ENCODE measurements at regions not wholly inside any gene's neighbourhood (a gene's known extent, or its start where the extent isn't known, plus 50 kb on each side); places are given as distances from the start of the nearest gene placed in this dataset.

DNA sequence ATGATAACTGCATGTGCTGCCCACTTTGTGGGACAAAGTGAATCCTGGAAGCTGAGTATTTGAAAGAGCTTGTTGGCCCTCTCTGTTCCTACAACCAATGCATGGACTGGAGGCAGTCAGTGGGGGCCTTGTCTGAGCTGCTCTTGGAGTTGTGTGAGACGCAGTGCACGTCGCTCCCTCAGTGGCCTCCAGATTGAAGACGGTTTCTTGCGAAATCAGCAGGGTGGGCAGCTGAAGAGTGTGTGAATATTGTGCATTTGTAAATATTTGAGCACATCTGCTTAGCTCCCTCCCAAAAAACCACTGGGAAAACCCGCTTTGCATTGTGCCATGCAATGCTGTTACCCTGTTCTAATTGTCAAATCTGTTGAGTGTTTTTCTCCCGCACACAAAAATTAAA, 782.8 kb downstream of the PLCL1 start:
- POLR2A ChIA-PET, result no interaction called here
- Histone ChIP-seq H3K36me3 (ENCODE audit: control insufficient read depth, insufficient read depth, low read length) (no peaks in the 10 kb centered on the region), H3K4me3 (ENCODE audit: low read depth, low read length) (no peak overlapping the region), H3K27me3 (ENCODE audit: control insufficient read depth, insufficient read depth, low read length) (no peaks in the 10 kb centered on the region)
- CTCF ChIA-PET, result no interaction called here
- TF ChIP-seq, protein P1, sequence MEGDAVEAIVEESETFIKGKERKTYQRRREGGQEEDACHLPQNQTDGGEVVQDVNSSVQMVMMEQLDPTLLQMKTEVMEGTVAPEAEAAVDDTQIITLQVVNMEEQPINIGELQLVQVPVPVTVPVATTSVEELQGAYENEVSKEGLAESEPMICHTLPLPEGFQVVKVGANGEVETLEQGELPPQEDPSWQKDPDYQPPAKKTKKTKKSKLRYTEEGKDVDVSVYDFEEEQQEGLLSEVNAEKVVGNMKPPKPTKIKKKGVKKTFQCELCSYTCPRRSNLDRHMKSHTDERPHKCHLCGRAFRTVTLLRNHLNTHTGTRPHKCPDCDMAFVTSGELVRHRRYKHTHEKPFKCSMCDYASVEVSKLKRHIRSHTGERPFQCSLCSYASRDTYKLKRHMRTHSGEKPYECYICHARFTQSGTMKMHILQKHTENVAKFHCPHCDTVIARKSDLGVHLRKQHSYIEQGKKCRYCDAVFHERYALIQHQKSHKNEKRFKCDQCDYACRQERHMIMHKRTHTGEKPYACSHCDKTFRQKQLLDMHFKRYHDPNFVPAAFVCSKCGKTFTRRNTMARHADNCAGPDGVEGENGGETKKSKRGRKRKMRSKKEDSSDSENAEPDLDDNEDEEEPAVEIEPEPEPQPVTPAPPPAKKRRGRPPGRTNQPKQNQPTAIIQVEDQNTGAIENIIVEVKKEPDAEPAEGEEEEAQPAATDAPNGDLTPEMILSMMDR (IDR thresholded peaks at IDR 0.05; ENCODE audit: insufficient read depth, low read depth, low read length), result no peak
- DNase-seq (ENCODE audit: low read depth), result no peak

GRCh38 chr2:198571393-198571792, 767.0 kb downstream of the PLCL1 start:
- H3K36me3 ChIP-seq (ENCODE audit: control insufficient read depth, insufficient read depth, low read length), result no peaks in the 10 kb centered on the region
- TF ChIP-seq, protein P1 (IDR thresholded peaks at IDR 0.05; ENCODE audit: insufficient read depth, low read depth, low read length), result no peak
- POLR2A ChIA-PET, result no interaction called here

GRCh38 chr2:198558176-198558575, 753.8 kb downstream of the PLCL1 start:
- DNase-seq (ENCODE audit: low read depth), result no peak
- TF ChIP-seq, protein P1 (IDR thresholded peaks at IDR 0.05; ENCODE audit: insufficient read depth, low read depth, low read length), result no peak
- no peaks in the 10 kb centered on the region for H3K36me3 ChIP-seq (ENCODE audit: control insufficient read depth, insufficient read depth, low read length)
- ChIA-PET CTCF (no interaction called here), POLR2A (no interaction called here)
- H3K4me3 ChIP-seq (ENCODE audit: low read depth, low read length), result no peak overlapping the region
- H3K27me3 ChIP-seq (ENCODE audit: control insufficient read depth, insufficient read depth, low read length), result no peaks in the 10 kb centered on the region

More at GRCh38 chr2:198571393-198571792, 767.0 kb downstream of the PLCL1 start:
- Histone ChIP-seq H3K4me3 (ENCODE audit: low read depth, low read length) (no peak overlapping the region), H3K27me3 (ENCODE audit: control insufficient read depth, insufficient read depth, low read length) (no peaks in the 10 kb centered on the region)
- CTCF ChIA-PET, result no interaction called here
- DNase-seq (ENCODE audit: low read depth), result no peak

DNA sequence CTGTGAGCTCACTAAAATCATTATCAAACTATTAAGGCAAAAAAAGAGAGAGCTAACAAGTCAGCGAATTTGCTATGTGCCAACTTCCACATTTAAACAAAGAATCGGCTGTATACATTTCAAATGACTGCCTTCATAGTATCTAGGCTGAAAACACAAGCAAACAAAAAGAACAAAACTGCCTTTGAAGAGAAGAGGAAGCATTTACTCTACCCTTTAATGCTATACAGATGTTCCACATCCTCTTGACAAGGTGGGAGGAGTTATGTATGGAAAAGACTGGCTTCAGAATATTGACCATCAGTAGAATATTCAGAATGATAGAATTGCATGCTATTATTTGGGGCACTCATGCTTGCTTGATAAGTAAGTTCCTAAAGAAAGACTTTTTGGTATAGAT, 741.7 kb downstream of the PLCL1 start:
- POLR2A ChIA-PET, result no interaction called here

GRCh38 chr2:198545411-198545810, 741.0 kb downstream of the PLCL1 start:
- no peaks in the 10 kb centered on the region for H3K36me3 ChIP-seq (ENCODE audit: control insufficient read depth, insufficient read depth, low read length)
- H3K4me3 ChIP-seq (ENCODE audit: low read depth, low read length), result no peak overlapping the region
- H3K27me3 ChIP-seq (ENCODE audit: control insufficient read depth, insufficient read depth, low read length), result no peaks in the 10 kb centered on the region
- TF ChIP-seq, protein P1 (IDR thresholded peaks at IDR 0.05; ENCODE audit: insufficient read depth, low read depth, low read length), result no peak
- POLR2A ChIA-PET, result no interaction called here
- no peak for DNase-seq (ENCODE audit: low read depth)
- CTCF ChIA-PET, result interaction anchor here (0.9 kb wide), 1 partner anchor 10 kb away, joined by 6 read pairs; no protein-coding TSS in a partner anchor

More for the DNA sequence above, 741.7 kb downstream of the PLCL1 start:
- TF ChIP-seq, protein P1 (IDR thresholded peaks at IDR 0.05; ENCODE audit: insufficient read depth, low read depth, low read length), result no peak
- Histone ChIP-seq H3K27me3 (ENCODE audit: control insufficient read depth, insufficient read depth, low read length) (no peaks in the 10 kb centered on the region), H3K36me3 (ENCODE audit: control insufficient read depth, insufficient read depth, low read length) (no peaks in the 10 kb centered on the region), H3K4me3 (ENCODE audit: low read depth, low read length) (no peak overlapping the region)
- CTCF ChIA-PET, result no interaction called here
- no peak for DNase-seq (ENCODE audit: low read depth)
